ENCODE measurements at regions not wholly inside any gene's neighbourhood (a gene's known extent, or its start where the extent isn't known, plus 50 kb on each side); places are given as distances from the start of the nearest gene placed in this dataset.
A peak's percentile ranks its signal among the peaks of the same experiment; 100 is the strongest.
"Not testable (repeated sequence)": the region's sequence is repeated elsewhere in the genome, so short reads cannot be mapped to it uniquely, and the experiment has no call there.

GRCh38 chr2:39585531-39585930 is 80.2 kb upstream of the TMEM178A start:
- CTCF ChIA-PET (ENCODE audit: low intra/inter-chr PET ratio, low total read pairs); in situ Hi-C loops (cut with HindIII; ENCODE audit: extremely low pct_ligation_motif_present, low pct_unique_long_range_greater_than_20kb); intact Hi-C loops (cut with micrococcal nuclease; ENCODE audit: unreplicated experiment): not testable (repeated sequence)

More at GRCh38 chr2:39585531-39585930, 80.2 kb upstream of the TMEM178A start:
- H3K9me3 ChIP-seq (ENCODE audit: low read length); H2AFZ ChIP-seq (ENCODE audit: low read length); H3K4me1 ChIP-seq (ENCODE audit: insufficient read depth, low read length); BruUV-seq (replicated peaks); H3K27ac ChIP-seq (ENCODE audit: extremely low read length, insufficient read depth, low read length); FAIRE-seq; ATAC-seq; H3K9ac ChIP-seq (ENCODE audit: insufficient read depth, low read depth, low read length); H3K79me2 ChIP-seq (ENCODE audit: insufficient read depth, low read length); H3K27me3 ChIP-seq (ENCODE audit: control insufficient read depth in 1 of 2, insufficient read depth in 2 of 2, low read length in 2 of 2); DNase-seq (ENCODE audit: low spot score); H3K4me2 ChIP-seq (ENCODE audit: low read depth, low read length); H4K20me1 ChIP-seq (ENCODE audit: insufficient read depth, low read length); H3K4me3 ChIP-seq (replicated peaks in 1 of 3; ENCODE audit: insufficient read depth in 1 of 3, low read depth in 2 of 3, low read length in 3 of 3); POLR2A ChIA-PET: not testable (repeated sequence)
- peak; percentile 35 for TF ChIP-seq ZNF687 (CRISPR knock-in tag; IDR thresholded peaks at IDR 0.05)
- WGBS (ENCODE audit: low lambda C conversion rate): 98% methylated on average over 8 of the region's 20 CpGs
- H3K36me3 ChIP-seq (replicated peaks in 1 of 2; ENCODE audit: control insufficient read depth in 1 of 2, insufficient read depth in 2 of 2, low read length in 2 of 2): peaks cover 2 to 26% of the 10 kb centered on the region in 2 experiments; a peak in 2 of 5 replicates
